Thyroid gland (tissue), 4 donors: ENCODE measurements at regions not wholly inside any gene's neighbourhood (a gene's known extent, or its start where the extent isn't known, plus 50 kb on each side); places are given as distances from the start of the nearest gene placed in this dataset.

ENCODE experiments used
- POLR2A ChIP-seq, 2 donors: fragments of 450-650 bp; IDR thresholded peaks; one replicate each; pipeline ENCODE4 v1.6.1; 2017; ENCODE audit warnings: antibody characterized with exemption in 2 of 2, mild to moderate bottlenecking in 2 of 2, moderate library complexity in 1 of 2
- TF ChIP-seq, protein P1 (sequence below), 6 experiments: fragments of 200-600 bp in 3 of 6; fragments of 450-650 bp in 3 of 6; sonication (generic) in 3 of 6; IDR thresholded peaks; one replicate each; pipeline ENCODE4 v1.5.1; 2016 to 2019; ENCODE audit warnings: antibody characterized with exemption in 6 of 6, mild to moderate bottlenecking in 2 of 6, inconsistent platforms in 1 of 6, moderate library complexity in 1 of 6

DNA sequence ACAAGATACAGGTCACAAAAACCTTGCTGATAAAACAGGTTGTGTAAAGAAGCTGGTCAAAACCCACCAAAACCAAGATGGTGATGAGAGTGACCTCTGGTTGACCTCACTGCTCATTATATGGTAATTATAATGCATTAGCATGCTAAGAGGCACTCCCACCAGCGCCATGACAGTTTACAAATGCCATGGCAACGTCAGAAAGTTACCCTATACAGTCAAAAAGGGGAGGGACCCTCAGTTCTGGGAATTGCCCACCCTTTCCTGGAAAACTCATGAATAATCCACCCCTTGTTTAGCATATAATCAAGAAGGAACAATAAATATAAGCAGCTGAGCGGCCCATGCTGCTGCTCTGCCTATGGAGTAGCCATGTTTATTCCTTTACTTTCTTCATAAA is 434.1 kb downstream of the ZNF536 start:
- TF ChIP-seq, protein P1, sequence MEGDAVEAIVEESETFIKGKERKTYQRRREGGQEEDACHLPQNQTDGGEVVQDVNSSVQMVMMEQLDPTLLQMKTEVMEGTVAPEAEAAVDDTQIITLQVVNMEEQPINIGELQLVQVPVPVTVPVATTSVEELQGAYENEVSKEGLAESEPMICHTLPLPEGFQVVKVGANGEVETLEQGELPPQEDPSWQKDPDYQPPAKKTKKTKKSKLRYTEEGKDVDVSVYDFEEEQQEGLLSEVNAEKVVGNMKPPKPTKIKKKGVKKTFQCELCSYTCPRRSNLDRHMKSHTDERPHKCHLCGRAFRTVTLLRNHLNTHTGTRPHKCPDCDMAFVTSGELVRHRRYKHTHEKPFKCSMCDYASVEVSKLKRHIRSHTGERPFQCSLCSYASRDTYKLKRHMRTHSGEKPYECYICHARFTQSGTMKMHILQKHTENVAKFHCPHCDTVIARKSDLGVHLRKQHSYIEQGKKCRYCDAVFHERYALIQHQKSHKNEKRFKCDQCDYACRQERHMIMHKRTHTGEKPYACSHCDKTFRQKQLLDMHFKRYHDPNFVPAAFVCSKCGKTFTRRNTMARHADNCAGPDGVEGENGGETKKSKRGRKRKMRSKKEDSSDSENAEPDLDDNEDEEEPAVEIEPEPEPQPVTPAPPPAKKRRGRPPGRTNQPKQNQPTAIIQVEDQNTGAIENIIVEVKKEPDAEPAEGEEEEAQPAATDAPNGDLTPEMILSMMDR (IDR thresholded peaks at IDR 0.05) = no peak
- no peak for TF ChIP-seq POLR2A (IDR thresholded peaks at IDR 0.05)
